HCT116 (cell line): ENCODE measurements at regions not wholly inside any gene's neighbourhood (a gene's known extent, or its start where the extent isn't known, plus 50 kb on each side); places are given as distances from the start of the nearest gene placed in this dataset.
A peak's percentile ranks its signal among the peaks of the same experiment; 100 is the strongest.

Experiments used
- ATAC-seq: fragments of 200-7000 bp; cut with Tn5 transposase; 2 replicates; pipeline ENCODE4 v1.9.1; 2020; ENCODE audit warnings: mild to moderate bottlenecking, moderate library complexity
- BruUV-seq: library from RNA; stranded (reverse); fragments of 400-500 nt; replicated peaks from 2 replicates; lab custom pipeline; 2021; lab: Mats Ljungman, UMichigan
- CTCF ChIA-PET: fragments of 300-600 bp; sonication (Branson Sonifier 250); formaldehyde crosslinking; loops from one replicate; lab custom pipeline; 2021; ENCODE audit warnings: antibody characterized with exemption; lab: Charles Lee
- POLR2A ChIA-PET: fragments of 300-600, 350-600 bp; sonication (Branson Sonifier 250); formaldehyde crosslinking; loops from one replicate; lab custom pipeline; 2021; ENCODE audit warnings: antibody characterized with exemption; lab: Charles Lee
- RAD21 ChIA-PET, 2 experiments: fragments of 300-600 bp; sonication (Branson Sonifier 250); formaldehyde crosslinking; loops; one replicate each; lab custom pipeline; 2023; ENCODE audit warnings: low total read pairs in 2 of 2; ENCODE audit not compliant: uncharacterized antibody in 2 of 2, unreplicated experiment in 2 of 2, low non-redundant PET in 1 of 2; lab: Charles Lee
- DNase-seq: peaks from one replicate; pipeline ENCODE4 v3.0.0-alpha.2; 2010; ENCODE audit warnings: low read depth, low spot score
- H2AFZ ChIP-seq: fragments of 200-600 bp; shearing (Covaris generic), sonication (generic); 2 replicates; pipeline ENCODE4 v1.6.1; 2017; ENCODE audit warnings: low read depth, mixed run types, mixed read lengths, antibody characterized with exemption, low read length; ENCODE audit not compliant: poor library complexity, severe bottlenecking
- H3K27ac ChIP-seq: 2 replicates; pipeline ENCODE4 v1.5.1; 2012; ENCODE audit warnings: low read depth, low read length
- H3K27me3 ChIP-seq: fragments of 200-600 bp; sonication (generic); 2 replicates; pipeline ENCODE4 v1.6.1; 2016; ENCODE audit warnings: mixed run types, low read length, mixed read lengths; ENCODE audit not compliant: insufficient read depth
- H3K36me3 ChIP-seq, 2 experiments: fragments of 200-500 bp in 1 of 2; fragments of 200-600 bp in 1 of 2; sonication (Bioruptor generic) in 1 of 2; sonication (generic) in 1 of 2; 2 replicates each; pipeline versions ENCODE4 v1.5.1 to v1.6.1; 2014 to 2016; ENCODE audit warnings: low read length in 2 of 2, inconsistent platforms in 1 of 2, mixed read lengths in 1 of 2, mixed run types in 1 of 2; ENCODE audit not compliant: insufficient read depth in 2 of 2, control insufficient read depth in 1 of 2
- H3K4me1 ChIP-seq, 2 experiments: fragments of 200-600 bp in 1 of 2; sonication (generic) in 1 of 2; 2 replicates each; pipeline versions ENCODE4 v1.5.1 to v1.6.1; 2012 to 2017; ENCODE audit warnings: low read length in 2 of 2, inconsistent platforms in 1 of 2, mild to moderate bottlenecking in 1 of 2, mixed read lengths in 1 of 2, mixed run types in 1 of 2, moderate library complexity in 1 of 2; ENCODE audit not compliant: insufficient read depth in 2 of 2, control insufficient read depth in 1 of 2
- H3K4me2 ChIP-seq: fragments of 200-600 bp; sonication (generic); 2 replicates; pipeline ENCODE4 v1.6.1; 2017; ENCODE audit warnings: mixed run types, low read length, mixed read lengths
- H3K4me3 ChIP-seq, 2 experiments: fragments of 200-600 bp in 1 of 2; sonication (generic) in 1 of 2; replicated peaks in 1 of 2; 2 replicates each; pipeline ENCODE4 v1.5.1; 2011 to 2016; ENCODE audit warnings: low read length in 2 of 2, control low read depth in 1 of 2, low read depth in 1 of 2, mild to moderate bottlenecking in 1 of 2, mixed read lengths in 1 of 2, mixed run types in 1 of 2
- H3K79me2 ChIP-seq: fragments of 200-600 bp; sonication (generic); 2 replicates; pipeline ENCODE4 v1.6.1; 2017; ENCODE audit warnings: mild to moderate bottlenecking, mixed run types, low read length, moderate library complexity, mixed read lengths; ENCODE audit not compliant: insufficient read depth
- H3K9ac ChIP-seq: fragments of 200-600 bp; sonication (generic); 2 replicates; pipeline ENCODE4 v1.6.1; 2016; ENCODE audit warnings: low read length, mixed read lengths
- H3K9me2 ChIP-seq: fragments of 200-600 bp; sonication (generic), shearing (Covaris generic); 2 replicates; pipeline ENCODE4 v1.6.1; 2017; ENCODE audit warnings: mixed run types, mild to moderate bottlenecking, moderate library complexity; ENCODE audit not compliant: insufficient read depth
- H3K9me3 ChIP-seq, 2 experiments: fragments of 200-500 bp in 1 of 2; fragments of 200-600 bp in 1 of 2; sonication (Bioruptor generic) in 1 of 2; sonication (generic) in 1 of 2; 2 replicates each; pipeline ENCODE4 v1.6.1; 2014 to 2017; ENCODE audit warnings: low read length in 2 of 2, mixed read lengths in 2 of 2, inconsistent platforms in 1 of 2, low read depth in 1 of 2, mild to moderate bottlenecking in 1 of 2, mixed run types in 1 of 2, moderate library complexity in 1 of 2; ENCODE audit not compliant: control insufficient read depth in 1 of 2, insufficient read depth in 1 of 2
- H4K20me1 ChIP-seq: fragments of 200-600 bp; sonication (generic), shearing (Covaris generic); 2 replicates; pipeline ENCODE4 v1.6.1; 2017; ENCODE audit warnings: mixed run types, mild to moderate bottlenecking, moderate library complexity; ENCODE audit not compliant: insufficient read depth
- FOSL1 ChIP-seq: IDR thresholded peaks from 2 replicates; pipeline ENCODE4 v1.6.1; 2012; ENCODE audit warnings: low read depth
- JUND ChIP-seq: IDR thresholded peaks from 2 replicates; pipeline ENCODE4 v1.6.1; 2012
- RAD21 ChIP-seq: IDR thresholded peaks from 2 replicates; pipeline ENCODE4 v1.6.1; 2012; ENCODE audit warnings: low read depth, mild to moderate bottlenecking
- SP1 ChIP-seq: IDR thresholded peaks from 2 replicates; pipeline ENCODE4 v1.6.1; 2012; ENCODE audit warnings: low read depth
- SRF ChIP-seq: IDR thresholded peaks from 2 replicates; pipeline ENCODE4 v1.6.1; 2012; ENCODE audit warnings: low read depth
- TCF7L2 ChIP-seq: IDR thresholded peaks from 2 replicates; pipeline ENCODE4 v1.7.0; 2011; ENCODE audit warnings: borderline replicate concordance, inconsistent platforms; ENCODE audit not compliant: insufficient read depth, insufficient read length; ENCODE audit errors: extremely low read depth
- YY1 ChIP-seq: IDR thresholded peaks from 2 replicates; pipeline ENCODE4 v1.6.1; 2011; ENCODE audit warnings: low read length, low read depth, moderate library complexity, mild to moderate bottlenecking; ENCODE audit not compliant: insufficient replicate concordance; ENCODE audit errors: extremely low read depth
- intact Hi-C: fragments of 100-400 bp; cut with micrococcal nuclease; formaldehyde crosslinking; loops from 2 replicates; pipeline ENCODE4 v1.10.0; 2022
- TF ChIP-seq, protein P1 (sequence below): IDR thresholded peaks from 2 replicates; pipeline ENCODE4 v1.6.1; 2011; ENCODE audit warnings: mild to moderate bottlenecking, low read length, moderate library complexity; ENCODE audit not compliant: insufficient replicate concordance; ENCODE audit errors: extremely low read depth
- TF ChIP-seq, protein P2 (sequence below), 3 experiments: fragments of 200-600 bp in 1 of 3; sonication (generic) in 1 of 3; IDR thresholded peaks in 2 of 3; conservative IDR thresholded peaks in 1 of 3; 2 replicates each; pipeline ENCODE4 v1.5.1; 2012 to 2017; ENCODE audit warnings: low read depth in 2 of 3, low read length in 2 of 3, antibody characterized with exemption in 1 of 3, borderline replicate concordance in 1 of 3, control low read depth in 1 of 3, mild to moderate bottlenecking in 1 of 3, mixed read lengths in 1 of 3, mixed run types in 1 of 3, moderate library complexity in 1 of 3; ENCODE audit not compliant: insufficient read depth in 1 of 3

DNA sequence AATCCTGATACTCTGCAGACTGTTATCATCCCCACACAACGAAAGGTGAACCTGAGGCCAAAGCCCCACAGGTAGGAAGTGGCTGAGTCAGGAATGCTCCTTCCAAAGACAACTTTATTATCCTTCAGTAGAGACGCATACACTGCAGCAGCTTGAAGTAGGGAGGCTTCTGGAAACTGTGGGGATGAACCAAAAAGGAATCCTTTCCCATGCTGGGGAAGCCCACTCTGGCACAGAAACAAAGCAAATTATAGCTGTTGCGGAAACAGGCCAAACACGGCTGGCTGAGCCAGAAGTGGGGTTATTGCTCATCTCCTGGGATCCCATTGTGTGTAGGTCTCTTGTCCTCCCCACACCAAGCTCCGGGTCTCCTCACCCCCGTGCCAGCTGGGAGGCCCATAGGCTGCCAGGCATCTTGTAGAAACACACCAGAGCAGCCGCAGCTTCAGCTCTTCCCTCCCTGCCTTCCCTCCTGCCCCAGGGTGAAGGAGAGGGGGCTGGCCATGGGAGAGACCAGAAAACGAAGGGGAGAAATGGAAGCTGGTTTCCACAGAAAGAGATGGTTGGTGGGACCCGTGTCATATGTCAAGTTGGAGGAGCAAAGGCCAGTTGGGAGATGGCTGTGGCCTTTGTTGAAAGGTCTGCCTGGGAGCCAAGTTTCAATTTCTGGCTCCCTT lies 176.9 kb upstream of the NABP1 start:
- H3K27ac ChIP-seq: no peak overlapping the region
- RAD21 ChIA-PET: interaction anchor here in 1 of 2 experiments (0.9 kb wide), 1 partner anchor 336 kb away, joined by 3 read pairs; no protein-coding TSS in a partner anchor

DNA sequence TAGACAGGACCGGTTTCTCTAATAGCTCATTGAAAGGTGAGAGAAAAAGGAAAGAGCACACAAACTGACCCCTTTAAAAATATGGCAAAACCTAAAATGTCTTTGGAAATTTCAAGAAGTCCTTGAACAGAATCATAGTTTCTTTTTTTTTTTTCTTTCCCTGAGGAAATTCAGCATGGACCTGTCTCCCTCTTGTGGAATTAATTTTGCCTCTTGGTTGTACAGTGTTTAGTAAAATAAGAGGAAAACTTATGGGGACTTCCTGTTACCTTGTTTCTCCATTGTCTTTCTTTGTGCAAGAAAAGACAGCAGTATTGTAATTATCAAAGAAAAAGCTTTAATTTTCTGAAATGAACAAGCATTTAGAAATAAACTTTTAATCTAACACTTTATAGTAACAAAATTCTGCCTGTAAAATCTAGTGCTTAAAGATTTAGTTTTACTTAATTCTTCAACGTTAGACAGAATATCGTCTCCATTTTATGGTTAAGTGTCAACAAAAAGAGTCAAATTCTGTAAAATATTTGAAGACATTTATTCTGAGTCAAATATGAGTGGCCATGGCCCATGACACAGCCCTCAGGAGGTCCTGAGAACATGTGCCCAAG lies 176.3 kb upstream of the NABP1 start:
- no peaks in the 10 kb centered on the region for H3K9me2 ChIP-seq
- no peaks in the 10 kb centered on the region for H3K79me2 ChIP-seq
- no peak overlapping the region for H3K4me3 ChIP-seq
- H2AFZ ChIP-seq: no peak overlapping the region
- POLR2A ChIA-PET: no interaction called here
- intact Hi-C loops: loop anchor here (1.0 to 5.0 kb wide), 5 partner anchors 256 to 449 kb away; partner anchors contain the start of gene MYO1B
- no peak overlapping the region for H3K4me2 ChIP-seq
- H3K4me1 ChIP-seq: no peaks in the 10 kb centered on the region
- CTCF ChIA-PET: interaction anchor here (0.8 to 4.0 kb wide), 5 partner anchors 20 to 450 kb away, joined by 3 to 27 read pairs (median 8); no protein-coding TSS in a partner anchor
- RAD21 ChIA-PET: interaction anchor here in 1 of 2 experiments (0.6 kb wide), 1 partner anchor 254 kb away, joined by 3 read pairs; no protein-coding TSS in a partner anchor
- no peaks in the 10 kb centered on the region for H3K9me3 ChIP-seq
- no TSS peak for BruUV-seq
- peak; percentile 61; the same call in 1 of the 2 replicates for ATAC-seq
- DNase-seq: peak; percentile 37
- H3K36me3 ChIP-seq: no peaks in the 10 kb centered on the region
- no peak overlapping the region for H3K9ac ChIP-seq
- no peak overlapping the region for H3K27ac ChIP-seq
- no peaks in the 10 kb centered on the region for H3K27me3 ChIP-seq
- no peaks in the 10 kb centered on the region for H4K20me1 ChIP-seq
- TF ChIP-seq, protein P1, sequence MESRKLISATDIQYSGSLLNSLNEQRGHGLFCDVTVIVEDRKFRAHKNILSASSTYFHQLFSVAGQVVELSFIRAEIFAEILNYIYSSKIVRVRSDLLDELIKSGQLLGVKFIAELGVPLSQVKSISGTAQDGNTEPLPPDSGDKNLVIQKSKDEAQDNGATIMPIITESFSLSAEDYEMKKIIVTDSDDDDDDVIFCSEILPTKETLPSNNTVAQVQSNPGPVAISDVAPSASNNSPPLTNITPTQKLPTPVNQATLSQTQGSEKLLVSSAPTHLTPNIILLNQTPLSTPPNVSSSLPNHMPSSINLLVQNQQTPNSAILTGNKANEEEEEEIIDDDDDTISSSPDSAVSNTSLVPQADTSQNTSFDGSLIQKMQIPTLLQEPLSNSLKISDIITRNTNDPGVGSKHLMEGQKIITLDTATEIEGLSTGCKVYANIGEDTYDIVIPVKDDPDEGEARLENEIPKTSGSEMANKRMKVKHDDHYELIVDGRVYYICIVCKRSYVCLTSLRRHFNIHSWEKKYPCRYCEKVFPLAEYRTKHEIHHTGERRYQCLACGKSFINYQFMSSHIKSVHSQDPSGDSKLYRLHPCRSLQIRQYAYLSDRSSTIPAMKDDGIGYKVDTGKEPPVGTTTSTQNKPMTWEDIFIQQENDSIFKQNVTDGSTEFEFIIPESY: no peak
- TF ChIP-seq, protein P2, sequence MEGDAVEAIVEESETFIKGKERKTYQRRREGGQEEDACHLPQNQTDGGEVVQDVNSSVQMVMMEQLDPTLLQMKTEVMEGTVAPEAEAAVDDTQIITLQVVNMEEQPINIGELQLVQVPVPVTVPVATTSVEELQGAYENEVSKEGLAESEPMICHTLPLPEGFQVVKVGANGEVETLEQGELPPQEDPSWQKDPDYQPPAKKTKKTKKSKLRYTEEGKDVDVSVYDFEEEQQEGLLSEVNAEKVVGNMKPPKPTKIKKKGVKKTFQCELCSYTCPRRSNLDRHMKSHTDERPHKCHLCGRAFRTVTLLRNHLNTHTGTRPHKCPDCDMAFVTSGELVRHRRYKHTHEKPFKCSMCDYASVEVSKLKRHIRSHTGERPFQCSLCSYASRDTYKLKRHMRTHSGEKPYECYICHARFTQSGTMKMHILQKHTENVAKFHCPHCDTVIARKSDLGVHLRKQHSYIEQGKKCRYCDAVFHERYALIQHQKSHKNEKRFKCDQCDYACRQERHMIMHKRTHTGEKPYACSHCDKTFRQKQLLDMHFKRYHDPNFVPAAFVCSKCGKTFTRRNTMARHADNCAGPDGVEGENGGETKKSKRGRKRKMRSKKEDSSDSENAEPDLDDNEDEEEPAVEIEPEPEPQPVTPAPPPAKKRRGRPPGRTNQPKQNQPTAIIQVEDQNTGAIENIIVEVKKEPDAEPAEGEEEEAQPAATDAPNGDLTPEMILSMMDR (IDR thresholded peaks at IDR 0.05 in 2 of 3, conservative IDR thresholded peaks at IDR 0.05 in 1 of 3; ENCODE audit: borderline replicate concordance in 1 of 3, insufficient read depth in 1 of 3, low read depth in 2 of 3, low read length in 2 of 3): peak; percentile 40 to 85 (median 69)
- peak; percentile 88 for TF ChIP-seq RAD21
- TF ChIP-seq, all 23 proteins: peak for 2

More for the DNA sequence above, 176.9 kb upstream of the NABP1 start:
- Histone ChIP-seq H3K4me1 (no peaks in the 10 kb centered on the region), H3K9me2 (no peaks in the 10 kb centered on the region), H3K9ac (no peak overlapping the region), H3K36me3 (no peaks in the 10 kb centered on the region), H4K20me1 (no peaks in the 10 kb centered on the region), H3K4me3 (no peak overlapping the region), H3K27me3 (no peaks in the 10 kb centered on the region), H2AFZ (no peak overlapping the region), H3K79me2 (no peaks in the 10 kb centered on the region), H3K9me3 (no peaks in the 10 kb centered on the region), H3K4me2 (no peak overlapping the region)
- no peak; the same call in 1 of the 2 replicates for ATAC-seq
- ChIA-PET CTCF (interaction anchor here (0.8 to 4.0 kb wide), 5 partner anchors 283 to 449 kb away, joined by 3 to 27 read pairs (median 8); no protein-coding TSS in a partner anchor), POLR2A (no interaction called here)
- TF ChIP-seq FOSL1: no peak
- TF ChIP-seq SP1: no peak
- no peak for TF ChIP-seq JUND
- TF ChIP-seq TCF7L2: no peak
- no peak for TF ChIP-seq YY1
- no peak for TF ChIP-seq SRF
- intact Hi-C loops: loop anchor here (1.0 to 5.0 kb wide), 5 partner anchors 256 to 449 kb away; partner anchors contain the start of gene MYO1B
- DNase-seq: no peak
- BruUV-seq: no TSS peak
